Mesendoderm (in vitro differentiated cells): ENCODE measurements at regions not wholly inside any gene's neighbourhood (a gene's known extent, or its start where the extent isn't known, plus 50 kb on each side); places are given as distances from the start of the nearest gene placed in this dataset.

ENCODE experiments used
- DNase-seq: peaks from one replicate; pipeline ENCODE4 v3.0.0; 2013
- H2AK5ac ChIP-seq: 2 replicates; pipeline ENCODE4 v1.6.1; 2013; ENCODE audit warnings: low read length, inconsistent platforms
- H2BK120ac ChIP-seq: 2 replicates; pipeline ENCODE4 v1.6.1; 2013; ENCODE audit warnings: low read depth, mild to moderate bottlenecking, low read length, moderate library complexity, mixed read lengths
- H2BK15ac ChIP-seq: replicated peaks from 2 replicates; pipeline ENCODE4 v1.6.1; 2013; ENCODE audit warnings: low read depth, mild to moderate bottlenecking, moderate library complexity
- H2BK5ac ChIP-seq: 2 replicates; pipeline ENCODE4 v1.6.1; 2013; ENCODE audit warnings: low read length, inconsistent platforms
- H3K18ac ChIP-seq: 2 replicates; pipeline ENCODE4 v1.6.1; 2013; ENCODE audit warnings: mild to moderate bottlenecking, low read length, mixed read lengths
- H3K23ac ChIP-seq: one replicate; pipeline ENCODE4 v1.6.1; 2013; ENCODE audit warnings: low read length
- H3K27ac ChIP-seq: 2 replicates; pipeline ENCODE4 v1.5.1; 2013; ENCODE audit warnings: low read depth, mild to moderate bottlenecking, inconsistent platforms, low read length, moderate library complexity
- H3K27me3 ChIP-seq: 2 replicates; pipeline ENCODE4 v1.6.1; 2013; ENCODE audit warnings: low read length, control low read depth, mild to moderate bottlenecking, inconsistent platforms; ENCODE audit not compliant: insufficient read depth, poor library complexity
- H3K36me3 ChIP-seq: 2 replicates; pipeline ENCODE4 v1.6.1; 2013; ENCODE audit warnings: low read length, inconsistent platforms; ENCODE audit not compliant: control insufficient read depth, insufficient read depth
- H3K4ac ChIP-seq: one replicate; pipeline ENCODE4 v1.6.1; 2013; ENCODE audit warnings: low read depth, mild to moderate bottlenecking, low read length, moderate library complexity
- H3K4me1 ChIP-seq: 2 replicates; pipeline ENCODE4 v1.6.1; 2013; ENCODE audit warnings: low read depth, low read length, inconsistent platforms; ENCODE audit not compliant: control insufficient read depth
- H3K4me2 ChIP-seq: 2 replicates; pipeline ENCODE4 v1.6.1; 2013; ENCODE audit warnings: low read length
- H3K4me3 ChIP-seq: 2 replicates; pipeline ENCODE4 v1.5.1; 2013; ENCODE audit warnings: mild to moderate bottlenecking, low read length
- H3K56ac ChIP-seq: one replicate; pipeline ENCODE4 v1.6.1; 2013; ENCODE audit warnings: low read length
- H3K79me1 ChIP-seq: 2 replicates; pipeline ENCODE4 v1.6.1; 2013; ENCODE audit warnings: low read length, inconsistent platforms
- H3K79me2 ChIP-seq: 2 replicates; pipeline ENCODE4 v1.6.1; 2013; ENCODE audit warnings: mild to moderate bottlenecking, low read length; ENCODE audit not compliant: control insufficient read depth, insufficient read depth
- H3K9ac ChIP-seq: 2 replicates; pipeline ENCODE4 v1.6.1; 2013; ENCODE audit warnings: low read length, inconsistent platforms
- H4K5ac ChIP-seq: one replicate; pipeline ENCODE4 v1.6.1; 2013; ENCODE audit warnings: low read length
- H4K8ac ChIP-seq: one replicate; pipeline ENCODE4 v1.6.1; 2013; ENCODE audit warnings: low read depth, mild to moderate bottlenecking, control low read depth, low read length, moderate library complexity
- WGBS: extraction: QIAGEN DNeasy Blood & Tissue Kit; methylation state at CpG from one replicate; pipeline ENCODE4 v1.1.7; 2013; ENCODE audit warnings: low lambda C conversion rate, missing lambda C conversion rate; ENCODE audit not compliant: insufficient coverage; ENCODE audit errors: extremely low coverage; 5-methylcytosine and 5-hydroxymethylcytosine counted together

DNA sequence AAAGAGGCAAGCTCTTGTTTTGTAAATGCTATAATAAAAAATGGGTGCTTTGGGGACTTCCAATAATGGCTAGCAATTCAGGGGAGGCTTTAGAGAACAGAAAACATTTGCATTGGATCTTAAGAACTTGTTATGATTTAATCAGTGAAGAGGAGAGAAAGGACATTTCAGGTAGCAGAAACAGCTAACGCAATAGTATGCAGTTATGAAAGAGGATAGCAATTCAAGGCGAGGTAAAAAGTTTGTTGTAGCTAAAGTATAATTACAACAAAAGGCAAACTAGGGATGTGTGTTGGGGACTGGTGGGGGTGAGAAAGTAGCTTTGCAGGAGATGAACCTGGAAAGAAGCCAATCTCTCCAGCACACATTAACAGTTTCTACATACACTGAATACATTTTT lies 558.7 kb upstream of the SEMA6D start:
- H3K4ac ChIP-seq, result no peak overlapping the region
- DNase-seq, result no peak
- H3K23ac ChIP-seq, result no peak overlapping the region
- no peak overlapping the region for H4K8ac ChIP-seq
- H3K4me3 ChIP-seq, result no peak overlapping the region
- no peak overlapping the region for H3K18ac ChIP-seq
- no peaks in the 10 kb centered on the region for H3K4me1 ChIP-seq
- H3K79me1 ChIP-seq, result no peaks in the 10 kb centered on the region
- H2BK5ac ChIP-seq, result no peak overlapping the region
- H2BK15ac ChIP-seq, result no peak overlapping the region
- H3K4me2 ChIP-seq, result no peak overlapping the region
- H2AK5ac ChIP-seq, result no peak overlapping the region
- H4K5ac ChIP-seq, result no peak overlapping the region
- H3K27me3 ChIP-seq, result no peaks in the 10 kb centered on the region
- no peak overlapping the region for H3K56ac ChIP-seq
- no peak overlapping the region for H3K27ac ChIP-seq
- no peaks in the 10 kb centered on the region for H3K36me3 ChIP-seq
- no peaks in the 10 kb centered on the region for H3K79me2 ChIP-seq
- H2BK120ac ChIP-seq, result no peak overlapping the region
- WGBS, result no CpG with 5 or more reads among the region's 2 CpGs
- H3K9ac ChIP-seq, result no peak overlapping the region

GRCh38 chr15:47177177-47177576 lies 540.1 kb upstream of the SEMA6D start:
- WGBS, result no CpG with 5 or more reads among the region's 3 CpGs
- H3K18ac ChIP-seq, result no peak overlapping the region
- DNase-seq, result no peak
- no peak overlapping the region for H3K27ac ChIP-seq
- no peak overlapping the region for H3K4me2 ChIP-seq
- no peaks in the 10 kb centered on the region for H3K27me3 ChIP-seq
- no peaks in the 10 kb centered on the region for H3K36me3 ChIP-seq
- no peak overlapping the region for H3K4ac ChIP-seq
- no peak overlapping the region for H3K4me3 ChIP-seq
- H2BK5ac ChIP-seq, result no peak overlapping the region
- H2BK15ac ChIP-seq, result no peak overlapping the region
- no peak overlapping the region for H3K9ac ChIP-seq
- H3K79me2 ChIP-seq, result no peaks in the 10 kb centered on the region
- H3K23ac ChIP-seq, result no peak overlapping the region
- H3K4me1 ChIP-seq, result no peaks in the 10 kb centered on the region
- H3K56ac ChIP-seq, result no peak overlapping the region
- no peak overlapping the region for H4K8ac ChIP-seq
- no peak overlapping the region for H4K5ac ChIP-seq
- H2BK120ac ChIP-seq, result no peak overlapping the region
- H3K79me1 ChIP-seq, result no peaks in the 10 kb centered on the region
- no peak overlapping the region for H2AK5ac ChIP-seq

GRCh38 chr15:47179988-47180387 lies 537.3 kb upstream of the SEMA6D start:
- Histone ChIP-seq H3K4me3 (no peak overlapping the region), H2BK15ac (no peak overlapping the region), H3K79me1 (no peaks in the 10 kb centered on the region), H2BK5ac (no peak overlapping the region), H3K27me3 (peaks cover 5% of the 10 kb centered on the region), H3K4me2 (no peak overlapping the region), H4K8ac (no peak overlapping the region), H3K9ac (no peak overlapping the region), H3K18ac (no peak overlapping the region), H2BK120ac (no peak overlapping the region), H3K27ac (no peak overlapping the region), H2AK5ac (no peak overlapping the region), H3K56ac (no peak overlapping the region), H3K36me3 (no peaks in the 10 kb centered on the region), H3K79me2 (no peaks in the 10 kb centered on the region), H3K4ac (no peak overlapping the region), H3K23ac (no peak overlapping the region), H4K5ac (no peak overlapping the region), H3K4me1 (no peaks in the 10 kb centered on the region)
- WGBS, result no CpG with 5 or more reads among the region's 4 CpGs
- DNase-seq, result no peak

DNA sequence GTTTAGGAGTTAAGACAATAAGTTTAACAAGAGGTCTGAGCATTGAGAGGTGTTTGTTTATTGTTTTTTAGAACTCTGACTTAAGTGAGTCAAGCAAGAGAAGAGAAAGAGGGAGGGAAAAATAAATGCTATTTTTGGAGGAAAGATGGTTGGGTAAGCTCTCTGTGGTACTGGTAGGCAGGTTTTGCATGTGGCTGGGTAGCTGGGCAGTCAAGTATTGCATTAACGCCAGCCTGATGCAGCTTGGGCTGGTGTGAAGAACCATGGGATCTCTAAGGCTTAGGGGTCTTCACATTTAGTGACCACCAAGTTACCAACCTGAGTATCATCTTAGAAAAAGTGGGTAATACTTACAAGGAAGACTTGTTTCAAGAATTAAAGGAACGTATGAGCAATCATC lies 534.5 kb upstream of the SEMA6D start:
- no peak overlapping the region for H2BK5ac ChIP-seq
- H3K9ac ChIP-seq, result no peak overlapping the region
- no peak overlapping the region for H3K4ac ChIP-seq
- no peak overlapping the region for H3K4me3 ChIP-seq
- no peak overlapping the region for H3K56ac ChIP-seq
- DNase-seq, result no peak
- no peak overlapping the region for H3K4me2 ChIP-seq
- H3K23ac ChIP-seq, result no peak overlapping the region
- H2BK15ac ChIP-seq, result no peak overlapping the region
- H2AK5ac ChIP-seq, result no peak overlapping the region
- H4K5ac ChIP-seq, result no peak overlapping the region
- H3K18ac ChIP-seq, result no peak overlapping the region
- no peak overlapping the region for H4K8ac ChIP-seq
- no peaks in the 10 kb centered on the region for H3K4me1 ChIP-seq
- no peaks in the 10 kb centered on the region for H3K36me3 ChIP-seq
- H3K27ac ChIP-seq, result no peak overlapping the region
- no peak overlapping the region for H2BK120ac ChIP-seq
- H3K27me3 ChIP-seq, result peaks cover 13% of the 10 kb centered on the region
- no CpG with 5 or more reads among the region's 2 CpGs for WGBS
- no peaks in the 10 kb centered on the region for H3K79me1 ChIP-seq
- no peaks in the 10 kb centered on the region for H3K79me2 ChIP-seq

- H3K23ac ChIP-seq, result peak overlapping the region; percentile 10
- peak overlapping the region; percentile 76 for H2BK120ac ChIP-seq
- peaks cover 13% of the 10 kb centered on the region for H3K27me3 ChIP-seq
- no peak overlapping the region for H2AK5ac ChIP-seq
- no peak overlapping the region for H4K5ac ChIP-seq
- no peaks in the 10 kb centered on the region for H3K79me1 ChIP-seq
- peak; percentile 70 for DNase-seq
- H3K9ac ChIP-seq, result peak overlapping the region; percentile 61
- no peaks in the 10 kb centered on the region for H3K4me1 ChIP-seq
- no peak overlapping the region for H2BK5ac ChIP-seq
- peak overlapping the region; percentile 55 for H3K4me3 ChIP-seq
- no peak overlapping the region for H3K27ac ChIP-seq
- H2BK15ac ChIP-seq, result no peak overlapping the region
- no peak overlapping the region for H4K8ac ChIP-seq
- no peaks in the 10 kb centered on the region for H3K36me3 ChIP-seq
- no CpG with 5 or more reads among the region's 84 CpGs for WGBS
- peak overlapping the region; percentile 43 for H3K18ac ChIP-seq
- H3K4me2 ChIP-seq, result peak overlapping the region; percentile 85
- no peak overlapping the region for H3K4ac ChIP-seq
- no peaks in the 10 kb centered on the region for H3K79me2 ChIP-seq
- peak overlapping the region; percentile 83 for H3K56ac ChIP-seq
These were observed 533.0 kb upstream of the SEMA6D start for GRCh38 chr15:47184003-47184907.
